ENCODE measurements at regions not wholly inside any gene's neighbourhood (a gene's known extent, or its start where the extent isn't known, plus 50 kb on each side); places are given as distances from the start of the nearest gene placed in this dataset.
"Not testable (repeated sequence)": the region's sequence is repeated elsewhere in the genome, so short reads cannot be mapped to it uniquely, and the experiment has no call there.

- no peak for DNase-seq
Measured at GRCh38 chr4:138347561-138347960, 105.4 kb upstream of the SLC7A11 start.

GRCh38 chr4:138344851-138345250 is 102.7 kb upstream of the SLC7A11 start:
- DNase-seq = no peak

- no peak for DNase-seq
Measured at GRCh38 chr4:138344054-138344453, 101.9 kb upstream of the SLC7A11 start.

GRCh38 chr4:138341739-138342415 is 99.7 kb upstream of the SLC7A11 start:
- DNase-seq = no peak

GRCh38 chr4:138338840-138339239 is 96.7 kb upstream of the SLC7A11 start:
- DNase-seq = no peak

GRCh38 chr4:138338222-138338621 is 96.1 kb upstream of the SLC7A11 start:
- not testable (repeated sequence) for DNase-seq

- no peak for DNase-seq
Measured at GRCh38 chr4:138334346-138335016, 92.3 kb upstream of the SLC7A11 start.

GRCh38 chr4:138332415-138332814 is 90.3 kb upstream of the SLC7A11 start:
- DNase-seq = not testable (repeated sequence)

- DNase-seq = no peak
Measured at GRCh38 chr4:138330531-138330930, 88.4 kb upstream of the SLC7A11 start.

- DNase-seq = no peak
Measured at GRCh38 chr4:138329506-138330070, 87.4 kb upstream of the SLC7A11 start.

GRCh38 chr4:138327338-138327737 is 85.2 kb upstream of the SLC7A11 start:
- DNase-seq = no peak

- no peak for DNase-seq
Measured at GRCh38 chr4:138320831-138321230, 78.7 kb upstream of the SLC7A11 start.

- no peak for DNase-seq
Measured at GRCh38 chr4:138320030-138320429, 77.9 kb upstream of the SLC7A11 start.

- no peak for DNase-seq
Measured at GRCh38 chr4:138317175-138317748, 75.1 kb upstream of the SLC7A11 start.

- no peak for DNase-seq
Measured at GRCh38 chr4:138312536-138312911, 70.4 kb upstream of the SLC7A11 start.

GRCh38 chr4:138311771-138312535 is 69.8 kb upstream of the SLC7A11 start:
- no peak for DNase-seq

GRCh38 chr4:138310991-138311390 is 68.8 kb upstream of the SLC7A11 start:
- no peak for DNase-seq

- no peak for DNase-seq
Measured at GRCh38 chr4:138310498-138310897, 68.3 kb upstream of the SLC7A11 start.

- no peak for DNase-seq
Measured at GRCh38 chr4:138308356-138308755, 66.2 kb upstream of the SLC7A11 start.

GRCh38 chr4:138307319-138307718 is 65.2 kb upstream of the SLC7A11 start:
- no peak for DNase-seq

GRCh38 chr4:138305050-138305449 is 62.9 kb upstream of the SLC7A11 start:
- DNase-seq = no peak

- DNase-seq = no peak
Measured at GRCh38 chr4:138301536-138301935, 59.4 kb upstream of the SLC7A11 start.

GRCh38 chr4:138300616-138301015 is 58.5 kb upstream of the SLC7A11 start:
- no peak for DNase-seq

Measured in cerebellar nuclear complex (tissue), 1 donor.